OCI-LY7 (cell line): ENCODE measurements at regions not wholly inside any gene's neighbourhood (a gene's known extent, or its start where the extent isn't known, plus 50 kb on each side); places are given as distances from the start of the nearest gene placed in this dataset.

Experiments used
- BruUV-seq: library from RNA; stranded (reverse); fragments of 400-500 nt; replicated peaks from 2 replicates; lab custom pipeline; 2021; lab: Mats Ljungman, UMichigan
- CTCF ChIA-PET: fragments of 300-600 bp; sonication (Branson Sonifier 250); formaldehyde crosslinking; loops from one replicate; lab custom pipeline; 2022; ENCODE audit warnings: antibody characterized with exemption; ENCODE audit not compliant: unreplicated experiment; lab: Charles Lee
- POLR2A ChIA-PET: fragments of 300-600 bp; sonication (Branson Sonifier 250); formaldehyde crosslinking; loops from one replicate; lab custom pipeline; 2022; ENCODE audit warnings: antibody characterized with exemption; lab: Charles Lee
- DNase-seq: peaks from one replicate; pipeline ENCODE4 v3.0.0-alpha.2; 2015; ENCODE audit warnings: low spot score
- H2AFZ ChIP-seq: fragments of 200-600 bp; sonication (generic), shearing (Covaris generic); 2 replicates; pipeline ENCODE4 v1.6.1; 2014; ENCODE audit warnings: mild to moderate bottlenecking, antibody characterized with exemption, low read length, moderate library complexity
- H3K27ac ChIP-seq: fragments of 200-600 bp; sonication (generic); 2 replicates; pipeline ENCODE4 v1.5.1; 2014; ENCODE audit warnings: mixed run types, low read depth, mild to moderate bottlenecking, moderate library complexity, low read length, inconsistent platforms; ENCODE audit not compliant: poor library complexity, severe bottlenecking
- H3K36me3 ChIP-seq: fragments of 200-600 bp; sonication (generic); 2 replicates; pipeline ENCODE4 v1.6.1; 2014; ENCODE audit warnings: mild to moderate bottlenecking, antibody characterized with exemption, low read length, moderate library complexity, mixed read lengths; ENCODE audit not compliant: insufficient read depth
- H3K4me1 ChIP-seq: fragments of 200-600 bp; sonication (generic); 2 replicates; pipeline ENCODE4 v1.5.1; 2014; ENCODE audit warnings: mild to moderate bottlenecking, low read length; ENCODE audit not compliant: insufficient read depth, poor library complexity, severe bottlenecking
- H3K4me2 ChIP-seq: fragments of 200-600 bp; sonication (generic); 2 replicates; pipeline ENCODE4 v1.6.1; 2014; ENCODE audit warnings: mild to moderate bottlenecking, low read length
- H3K4me3 ChIP-seq: fragments of 200-600 bp; sonication (generic); 2 replicates; pipeline ENCODE4 v1.5.1; 2014; ENCODE audit warnings: mild to moderate bottlenecking, low read depth, low read length; ENCODE audit not compliant: poor library complexity, severe bottlenecking
- H3K79me2 ChIP-seq: fragments of 200-600 bp; sonication (generic); 2 replicates; pipeline ENCODE4 v1.6.1; 2016; ENCODE audit warnings: low read depth, mild to moderate bottlenecking, low read length, moderate library complexity, mixed read lengths; ENCODE audit not compliant: insufficient read depth
- H3K9me2 ChIP-seq: fragments of 200-600 bp; sonication (generic); 2 replicates; pipeline ENCODE4 v1.6.1; 2016; ENCODE audit warnings: mild to moderate bottlenecking, low read length, mixed read lengths; ENCODE audit not compliant: insufficient read depth
- H3K9me3 ChIP-seq: fragments of 200-600 bp; sonication (generic); 2 replicates; pipeline ENCODE4 v1.6.1; 2014; ENCODE audit warnings: mild to moderate bottlenecking, mixed run types, low read length, mixed read lengths
- H4K20me1 ChIP-seq: fragments of 200-600 bp; sonication (generic); 2 replicates; pipeline ENCODE4 v1.6.1; 2014; ENCODE audit warnings: mild to moderate bottlenecking, antibody characterized with exemption, low read length, moderate library complexity, mixed read lengths; ENCODE audit not compliant: insufficient read depth
- CTCF ChIP-seq: fragments of 200-600 bp; sonication (generic); conservative IDR thresholded peaks from 2 replicates; pipeline ENCODE4 v1.5.1; 2014; ENCODE audit warnings: mild to moderate bottlenecking, antibody characterized with exemption, low read length, moderate library complexity, mixed read lengths
- EZH2phosphoT487 ChIP-seq: fragments of 200-600 bp; sonication (generic); IDR thresholded peaks from 2 replicates; pipeline ENCODE4 v1.6.1; 2018; ENCODE audit warnings: low read depth, borderline replicate concordance, mild to moderate bottlenecking, mixed run types, antibody characterized with exemption, low read length, moderate library complexity, mixed read lengths
- intact Hi-C: fragments of 100-400 bp; cut with micrococcal nuclease; formaldehyde crosslinking; loops from one replicate; pipeline ENCODE4 v1.10.0; 2022; ENCODE audit not compliant: unreplicated experiment

GRCh38 chr3:59641169-59641899 is 591.5 kb upstream of the CFAP20DC start:
- no peak for DNase-seq
- H4K20me1 ChIP-seq: no peaks in the 10 kb centered on the region
- no peaks in the 10 kb centered on the region for H3K4me1 ChIP-seq
- no TSS peak for BruUV-seq
- no peak overlapping the region for H3K4me2 ChIP-seq
- no peak overlapping the region for H3K27ac ChIP-seq
- no peak overlapping the region for H3K4me3 ChIP-seq
- TF ChIP-seq CTCF (no peak), EZH2phosphoT487 (no peak)
- CTCF ChIA-PET: no interaction called here
- intact Hi-C loops: no loop called here
- no peak overlapping the region for H2AFZ ChIP-seq
- no peaks in the 10 kb centered on the region for H3K36me3 ChIP-seq
- H3K9me3 ChIP-seq: no peaks in the 10 kb centered on the region
- no peaks in the 10 kb centered on the region for H3K79me2 ChIP-seq
- POLR2A ChIA-PET: no interaction called here
- no peaks in the 10 kb centered on the region for H3K9me2 ChIP-seq

GRCh38 chr3:59632760-59633573 is 583.1 kb upstream of the CFAP20DC start:
- Histone ChIP-seq H3K27ac (no peak overlapping the region), H3K9me3 (no peaks in the 10 kb centered on the region), H3K4me1 (no peaks in the 10 kb centered on the region), H2AFZ (no peak overlapping the region), H3K4me3 (no peak overlapping the region), H3K79me2 (no peaks in the 10 kb centered on the region), H3K4me2 (no peak overlapping the region), H4K20me1 (no peaks in the 10 kb centered on the region), H3K9me2 (no peaks in the 10 kb centered on the region), H3K36me3 (no peaks in the 10 kb centered on the region)
- ChIA-PET CTCF (no interaction called here), POLR2A (no interaction called here)
- DNase-seq: no peak
- TF ChIP-seq EZH2phosphoT487 (no peak), CTCF (no peak)
- no TSS peak for BruUV-seq
- intact Hi-C loops: no loop called here

GRCh38 chr3:59631482-59631881 is 581.7 kb upstream of the CFAP20DC start:
- Histone ChIP-seq H3K4me1 (no peaks in the 10 kb centered on the region), H3K79me2 (no peaks in the 10 kb centered on the region), H3K4me2 (no peak overlapping the region), H3K9me2 (no peaks in the 10 kb centered on the region), H2AFZ (no peak overlapping the region), H3K9me3 (no peaks in the 10 kb centered on the region), H3K27ac (no peak overlapping the region), H3K36me3 (no peaks in the 10 kb centered on the region), H4K20me1 (no peaks in the 10 kb centered on the region), H3K4me3 (no peak overlapping the region)
- DNase-seq: no peak
- TF ChIP-seq EZH2phosphoT487 (no peak), CTCF (no peak)
- ChIA-PET POLR2A (no interaction called here), CTCF (no interaction called here)
- intact Hi-C loops: no loop called here
- BruUV-seq: no TSS peak
